MM.1S (cell line): ENCODE measurements at regions not wholly inside any gene's neighbourhood (a gene's known extent, or its start where the extent isn't known, plus 50 kb on each side); places are given as distances from the start of the nearest gene placed in this dataset.

Source experiments
- CTCF ChIP-seq: fragments of 300-600 bp; sonication (generic); IDR thresholded peaks from 2 replicates; pipeline ENCODE4 v1.5.1; 2016; ENCODE audit warnings: antibody characterized with exemption, low read length, mixed read lengths
- EZH2 ChIP-seq: fragments of 300-600 bp; sonication (generic); optimal IDR thresholded peaks from 2 replicates; pipeline ENCODE3; 2017; ENCODE audit warnings: low read depth, mild to moderate bottlenecking, antibody characterized with exemption, low read length, mixed read lengths

- TF ChIP-seq CTCF (no peak), EZH2 (no peak)
These were observed 99.1 kb downstream of the JCAD start for GRCh38 chr10:29960261-29960660.
